GM19467 (cell line): ENCODE measurements at regions not wholly inside any gene's neighbourhood (a gene's known extent, or its start where the extent isn't known, plus 50 kb on each side); places are given as distances from the start of the nearest gene placed in this dataset.
"Not testable (repeated sequence)": the region's sequence is repeated elsewhere in the genome, so short reads cannot be mapped to it uniquely, and the experiment has no call there.

Experiments
- ATAC-seq: cut with Tn5 transposase; IDR thresholded peaks from one replicate; pipeline ENCODE4 v1.9.1; 2021; ENCODE audit warnings: mild to moderate bottlenecking, moderate library complexity; ENCODE audit not compliant: unreplicated experiment

GRCh38 chr9:103237571-103238109 is 242.5 kb downstream of the CYLC2 start:
- ATAC-seq: not testable (repeated sequence)

GRCh38 chr9:103242025-103242424 is 246.9 kb downstream of the CYLC2 start:
- ATAC-seq: no peak

GRCh38 chr9:103242486-103242885 is 247.4 kb downstream of the CYLC2 start:
- no peak for ATAC-seq

GRCh38 chr9:103243553-103243952 is 248.4 kb downstream of the CYLC2 start:
- ATAC-seq: no peak

- ATAC-seq: no peak
Measured at GRCh38 chr9:103245369-103245768, 250.2 kb downstream of the CYLC2 start.

- no peak for ATAC-seq
Measured at GRCh38 chr9:103261951-103262350, 266.8 kb downstream of the CYLC2 start.

GRCh38 chr9:103266064-103266463 is 270.9 kb downstream of the CYLC2 start:
- ATAC-seq: no peak

- no peak for ATAC-seq
Measured at GRCh38 chr9:103277240-103277639, 282.1 kb downstream of the CYLC2 start.

- no peak for ATAC-seq
Measured at GRCh38 chr9:103281126-103281525, 286.0 kb downstream of the CYLC2 start.

GRCh38 chr9:103287361-103287760 is 292.2 kb downstream of the CYLC2 start:
- ATAC-seq: no peak

GRCh38 chr9:103296189-103296588 is 301.1 kb downstream of the CYLC2 start:
- ATAC-seq: no peak

GRCh38 chr9:103301051-103301450 is 305.9 kb downstream of the CYLC2 start:
- no peak for ATAC-seq

GRCh38 chr9:103304797-103305196 is 309.7 kb downstream of the CYLC2 start:
- ATAC-seq: no peak

GRCh38 chr9:103319979-103320378 is 324.8 kb downstream of the CYLC2 start:
- no peak for ATAC-seq

- ATAC-seq: no peak
Measured at GRCh38 chr9:103323699-103324098, 328.6 kb downstream of the CYLC2 start.

- no peak for ATAC-seq
Measured at GRCh38 chr9:103335461-103335860, 340.3 kb downstream of the CYLC2 start.

GRCh38 chr9:103355000-103355399 is 359.9 kb downstream of the CYLC2 start:
- no peak for ATAC-seq

GRCh38 chr9:103357980-103358379 is 362.8 kb downstream of the CYLC2 start:
- ATAC-seq: not testable (repeated sequence)

GRCh38 chr9:103361906-103362305 is 366.8 kb downstream of the CYLC2 start:
- no peak for ATAC-seq

GRCh38 chr9:103362986-103363385 is 367.9 kb downstream of the CYLC2 start:
- ATAC-seq: no peak

GRCh38 chr9:103364753-103365152 is 369.6 kb downstream of the CYLC2 start:
- ATAC-seq: no peak

- no peak for ATAC-seq
Measured at GRCh38 chr9:103371152-103371551, 376.0 kb downstream of the CYLC2 start.

- no peak for ATAC-seq
Measured at GRCh38 chr9:103372828-103373227, 377.7 kb downstream of the CYLC2 start.
